Endothelial cell of umbilical vein (primary cell): ENCODE measurements at regions not wholly inside any gene's neighbourhood (a gene's known extent, or its start where the extent isn't known, plus 50 kb on each side); places are given as distances from the start of the nearest gene placed in this dataset.

Experiments
- BruUV-seq: library from RNA; stranded (reverse); fragments of 400-500 nt; replicated peaks from 2 replicates; lab custom pipeline; 2021; lab: Mats Ljungman, UMichigan
- CTCF ChIA-PET: fragments of 300-600, 350-600 bp; sonication (Branson Sonifier 250); formaldehyde crosslinking; loops from one replicate; lab custom pipeline; 2021; ENCODE audit warnings: antibody characterized with exemption, inconsistent platforms; lab: Charles Lee
- POLR2A ChIA-PET: fragments of 300-600, 350-600 bp; sonication (Branson Sonifier 250); formaldehyde crosslinking; loops from one replicate; lab custom pipeline; 2021; ENCODE audit warnings: antibody characterized with exemption, inconsistent platforms; lab: Charles Lee
- DNase-seq: peaks from one replicate; pipeline ENCODE4 v3.0.0-alpha.2; 2011; ENCODE audit warnings: low read depth, low spot score
- FAIRE-seq: peaks from 2 replicates; lab custom pipeline; 2011; peaks lifted over from hg19 to GRCh38; lab: Jason Lieb, UNC
- H2AFZ ChIP-seq: 2 replicates; pipeline ENCODE4 v1.6.0; 2012; ENCODE audit warnings: low read depth, low read length, control low read depth, inconsistent platforms
- H3K27ac ChIP-seq: 2 replicates; pipeline ENCODE4 v1.5.1; 2011; ENCODE audit warnings: low read depth, mild to moderate bottlenecking, control low read depth, low read length, moderate library complexity; ENCODE audit not compliant: insufficient read depth
- H3K27me3 ChIP-seq, 2 experiments: 2 replicates each; pipeline versions ENCODE4 v1.6.0 to v1.6.1; 2011; ENCODE audit warnings: low read length in 2 of 2, mixed read lengths in 1 of 2; ENCODE audit not compliant: control insufficient read depth in 2 of 2, insufficient read depth in 2 of 2
- H3K36me3 ChIP-seq, 2 experiments: 2 replicates in 1 of 2; 3 replicates in 1 of 2; pipeline ENCODE4 v1.5.1; 2011; ENCODE audit warnings: low read length in 2 of 2, mild to moderate bottlenecking in 1 of 2, moderate library complexity in 1 of 2; ENCODE audit not compliant: control insufficient read depth in 2 of 2, insufficient read depth in 2 of 2; ENCODE audit errors: extremely low read depth in 1 of 2
- H3K4me1 ChIP-seq: 3 replicates; pipeline ENCODE4 v1.5.1; 2011; ENCODE audit warnings: mild to moderate bottlenecking, low read length; ENCODE audit not compliant: control insufficient read depth, insufficient read depth; ENCODE audit errors: extremely low read depth
- H3K4me2 ChIP-seq: 2 replicates; pipeline ENCODE4 v1.6.1; 2011; ENCODE audit warnings: low read length, control low read depth, mixed read lengths; ENCODE audit not compliant: insufficient read depth
- H3K4me3 ChIP-seq, 3 experiments: fragments of 200-600 bp in 1 of 3; sonication (generic), shearing (Covaris generic) in 1 of 3; replicated peaks in 1 of 3; 2 replicates each; pipeline ENCODE4 v1.5.1; 2011 to 2016; ENCODE audit warnings: control low read depth in 3 of 3, low read length in 3 of 3, mild to moderate bottlenecking in 2 of 3, inconsistent platforms in 1 of 3, low read depth in 1 of 3, moderate library complexity in 1 of 3; ENCODE audit not compliant: insufficient read depth in 1 of 3
- H3K79me2 ChIP-seq: 2 replicates; pipeline ENCODE4 v1.6.0; 2012; ENCODE audit warnings: low read length, inconsistent platforms; ENCODE audit not compliant: control insufficient read depth, insufficient read depth
- H3K9ac ChIP-seq: replicated peaks from 2 replicates; pipeline ENCODE3; 2011; ENCODE audit warnings: low read length, control low read depth; ENCODE audit not compliant: insufficient read depth; ENCODE audit errors: extremely low read depth
- H3K9me1 ChIP-seq: replicated peaks from 3 replicates; pipeline ENCODE4 v1.6.0; 2011; ENCODE audit warnings: mild to moderate bottlenecking, low read length; ENCODE audit not compliant: control insufficient read depth, insufficient read depth; ENCODE audit errors: extremely low read depth
- H3K9me3 ChIP-seq: replicated peaks from 2 replicates; pipeline ENCODE4 v1.5.1; 2012; ENCODE audit warnings: low read length, inconsistent platforms; ENCODE audit not compliant: control insufficient read depth, insufficient read depth
- H4K20me1 ChIP-seq: replicated peaks from 2 replicates; pipeline ENCODE3; 2011; ENCODE audit warnings: mild to moderate bottlenecking, low read length; ENCODE audit not compliant: control insufficient read depth, insufficient read depth; ENCODE audit errors: extremely low read depth
- EZH2 ChIP-seq: IDR thresholded peaks from 2 replicates; pipeline ENCODE4 v1.6.1; 2012; ENCODE audit warnings: borderline replicate concordance, low read depth, mild to moderate bottlenecking, moderate library complexity, low read length, inconsistent platforms; ENCODE audit not compliant: severe bottlenecking
- FOS ChIP-seq: IDR thresholded peaks from 2 replicates; pipeline ENCODE4 v1.6.1; 2011; ENCODE audit warnings: mild to moderate bottlenecking, low read length, moderate library complexity, borderline replicate concordance; ENCODE audit not compliant: insufficient read depth
- GATA2 ChIP-seq: IDR thresholded peaks from 2 replicates; pipeline ENCODE4 v1.7.0; 2011; ENCODE audit warnings: low read depth, mild to moderate bottlenecking, moderate library complexity, mixed read lengths, low read length; ENCODE audit not compliant: insufficient read length, insufficient read depth
- JUN ChIP-seq: IDR thresholded peaks from 2 replicates; pipeline ENCODE4 v1.6.1; 2011; ENCODE audit warnings: borderline replicate concordance, low read depth; ENCODE audit not compliant: insufficient read length, insufficient read depth
- MYC ChIP-seq: IDR thresholded peaks from one replicate; pipeline ENCODE4 v1.6.1; 2011; ENCODE audit warnings: mild to moderate bottlenecking, low read depth, low read length
- POLR2A ChIP-seq: IDR thresholded peaks from 2 replicates; pipeline ENCODE4 v1.6.1; 2012; ENCODE audit warnings: low read depth, mild to moderate bottlenecking, control low read depth, low read length
- POLR2AphosphoS5 ChIP-seq: IDR thresholded peaks from 2 replicates; pipeline ENCODE4 v1.6.1; 2012; ENCODE audit warnings: low read depth, mild to moderate bottlenecking, control low read depth, low read length, moderate library complexity; ENCODE audit not compliant: insufficient read depth
- dilution Hi-C: fragments of 300-500 bp; cut with MboI; formaldehyde crosslinking; loops from one replicate; pipeline ENCODE4 v1.15.0; 2019; ENCODE audit warnings: low sequenced_read_pairs; ENCODE audit not compliant: extremely low pct_ligation_motif_present
- intact Hi-C: fragments of 100-400 bp; cut with micrococcal nuclease; formaldehyde crosslinking; loops from one replicate; pipeline ENCODE4 v1.10.0; 2022
- TF ChIP-seq, protein P1 (sequence below), 2 donors: IDR thresholded peaks; 1 replicate in 1 of 2; 2 replicates in 1 of 2; pipeline ENCODE4 v1.5.1; 2011; ENCODE audit warnings: low read length in 2 of 2, mild to moderate bottlenecking in 2 of 2, moderate library complexity in 2 of 2, control low read depth in 1 of 2, inconsistent platforms in 1 of 2, low read depth in 1 of 2; ENCODE audit not compliant: insufficient read depth in 1 of 2; ENCODE audit errors: extremely low read depth in 1 of 2
- TF ChIP-seq, protein P2 (sequence below): IDR thresholded peaks from 2 replicates; pipeline ENCODE4 v1.6.1; 2011; ENCODE audit not compliant: insufficient read depth, insufficient read length

GRCh38 chr9:99561509-99561917, 260.2 kb upstream of the NR4A3 start:
- no peaks in the 10 kb centered on the region for H3K9me1 ChIP-seq
- H3K9me3 ChIP-seq = no peaks in the 10 kb centered on the region
- dilution Hi-C loops = no loop called here
- H3K4me2 ChIP-seq = no peak overlapping the region
- H3K9ac ChIP-seq = no peak overlapping the region
- H2AFZ ChIP-seq = no peak overlapping the region
- ChIA-PET POLR2A (no interaction called here), CTCF (no interaction called here)
- no peaks in the 10 kb centered on the region for H3K36me3 ChIP-seq
- H4K20me1 ChIP-seq = no peaks in the 10 kb centered on the region
- intact Hi-C loops = no loop called here
- H3K27ac ChIP-seq = no peak overlapping the region
- no peak for TF ChIP-seq JUN
- TF ChIP-seq, protein P1, sequence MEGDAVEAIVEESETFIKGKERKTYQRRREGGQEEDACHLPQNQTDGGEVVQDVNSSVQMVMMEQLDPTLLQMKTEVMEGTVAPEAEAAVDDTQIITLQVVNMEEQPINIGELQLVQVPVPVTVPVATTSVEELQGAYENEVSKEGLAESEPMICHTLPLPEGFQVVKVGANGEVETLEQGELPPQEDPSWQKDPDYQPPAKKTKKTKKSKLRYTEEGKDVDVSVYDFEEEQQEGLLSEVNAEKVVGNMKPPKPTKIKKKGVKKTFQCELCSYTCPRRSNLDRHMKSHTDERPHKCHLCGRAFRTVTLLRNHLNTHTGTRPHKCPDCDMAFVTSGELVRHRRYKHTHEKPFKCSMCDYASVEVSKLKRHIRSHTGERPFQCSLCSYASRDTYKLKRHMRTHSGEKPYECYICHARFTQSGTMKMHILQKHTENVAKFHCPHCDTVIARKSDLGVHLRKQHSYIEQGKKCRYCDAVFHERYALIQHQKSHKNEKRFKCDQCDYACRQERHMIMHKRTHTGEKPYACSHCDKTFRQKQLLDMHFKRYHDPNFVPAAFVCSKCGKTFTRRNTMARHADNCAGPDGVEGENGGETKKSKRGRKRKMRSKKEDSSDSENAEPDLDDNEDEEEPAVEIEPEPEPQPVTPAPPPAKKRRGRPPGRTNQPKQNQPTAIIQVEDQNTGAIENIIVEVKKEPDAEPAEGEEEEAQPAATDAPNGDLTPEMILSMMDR (IDR thresholded peaks at IDR 0.05; ENCODE audit: extremely low read depth in 1 of 2, insufficient read depth in 1 of 2, low read depth in 1 of 2, low read length in 2 of 2) = no peak
- TF ChIP-seq, protein P2, sequence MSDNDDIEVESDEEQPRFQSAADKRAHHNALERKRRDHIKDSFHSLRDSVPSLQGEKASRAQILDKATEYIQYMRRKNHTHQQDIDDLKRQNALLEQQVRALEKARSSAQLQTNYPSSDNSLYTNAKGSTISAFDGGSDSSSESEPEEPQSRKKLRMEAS = no peak
- no peak for TF ChIP-seq POLR2AphosphoS5
- TF ChIP-seq FOS = no peak
- no peak for TF ChIP-seq GATA2
- no peak for TF ChIP-seq MYC
- TF ChIP-seq POLR2A = no peak
- TF ChIP-seq EZH2 = no peak
- FAIRE-seq (no peak), DNase-seq (no peak)
- H3K27me3 ChIP-seq = no peaks in the 10 kb centered on the region
- BruUV-seq = no TSS peak
- no peaks in the 10 kb centered on the region for H3K4me1 ChIP-seq
- H3K4me3 ChIP-seq = no peak overlapping the region
- no peaks in the 10 kb centered on the region for H3K79me2 ChIP-seq
